Epithelial cell of esophagus (primary cell): ENCODE measurements at regions not wholly inside any gene's neighbourhood (a gene's known extent, or its start where the extent isn't known, plus 50 kb on each side); places are given as distances from the start of the nearest gene placed in this dataset.

Experiments used
- DNase-seq: peaks from one replicate; pipeline ENCODE4 v3.0.0; 2010; ENCODE audit warnings: low read depth
- H3K4me3 ChIP-seq: 2 replicates; pipeline ENCODE4 v1.5.1; 2011; ENCODE audit warnings: mild to moderate bottlenecking, low read length, control low read depth
- CTCF ChIP-seq: IDR thresholded peaks from 2 replicates; pipeline ENCODE4 v1.5.1; 2011; ENCODE audit warnings: low read depth, mild to moderate bottlenecking, low read length, control low read depth, inconsistent platforms; ENCODE audit not compliant: insufficient read depth; ENCODE audit errors: missing control alignments

DNA sequence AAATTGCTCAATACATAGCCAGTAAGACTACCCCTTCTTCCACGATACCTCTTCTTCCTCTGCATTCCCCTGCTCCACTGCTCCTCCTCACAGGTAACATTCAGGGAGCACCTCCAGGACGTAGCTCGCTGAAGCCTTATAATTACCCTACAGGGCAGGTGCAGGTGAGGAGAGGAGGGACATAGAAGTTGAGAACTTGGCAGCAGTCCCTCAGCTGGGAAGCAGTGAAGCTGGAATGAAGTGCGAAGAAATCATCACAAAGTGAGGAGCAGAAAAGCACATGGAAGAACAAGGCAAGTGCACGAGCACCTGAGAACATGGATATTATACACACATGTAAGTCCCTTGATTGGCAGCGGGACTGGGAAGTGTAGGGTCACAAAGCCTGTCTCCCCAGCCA, 118.2 kb downstream of the HSD17B3 start:
- no peak for DNase-seq
- H3K4me3 ChIP-seq, result no peak overlapping the region
- no peak for TF ChIP-seq CTCF

DNA sequence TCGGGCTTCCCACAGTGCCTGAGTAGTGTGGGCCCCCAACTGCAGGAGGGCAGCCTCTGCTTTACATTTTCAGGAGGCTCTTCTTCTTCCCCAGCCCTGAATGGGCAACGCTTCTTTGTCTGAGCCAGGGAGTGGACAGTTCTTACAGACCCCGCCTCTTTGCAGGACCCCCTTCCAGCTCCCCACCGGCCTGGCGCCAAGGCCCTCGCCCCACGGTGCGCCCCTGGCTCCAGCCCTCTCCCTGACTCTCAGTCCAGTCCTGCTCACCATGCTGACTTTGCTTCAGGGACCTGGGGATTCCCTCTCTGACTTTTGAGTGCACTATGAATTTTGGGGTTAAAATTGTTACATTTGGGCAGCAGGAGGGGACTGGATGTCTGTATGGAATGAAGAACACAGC, 123.8 kb downstream of the HSD17B3 start:
- no peak for DNase-seq
- no peak overlapping the region for H3K4me3 ChIP-seq
- no peak for TF ChIP-seq CTCF

- H3K4me3 ChIP-seq, result no peak overlapping the region
These were observed 124.3 kb downstream of the HSD17B3 start for GRCh38 chr9:96177719-96178028.

GRCh38 chr9:96177005-96177718, 124.8 kb downstream of the HSD17B3 start:
- no peak for DNase-seq
- TF ChIP-seq CTCF, result no peak
- H3K4me3 ChIP-seq, result no peak overlapping the region

More at GRCh38 chr9:96177719-96178028, 124.3 kb downstream of the HSD17B3 start:
- no peak for TF ChIP-seq CTCF
- no peak for DNase-seq

GRCh38 chr9:96175796-96176195, 126.2 kb downstream of the HSD17B3 start:
- H3K4me3 ChIP-seq, result no peak overlapping the region

GRCh38 chr9:96175001-96175400, 127.0 kb downstream of the HSD17B3 start:
- DNase-seq, result no peak
- TF ChIP-seq CTCF, result no peak
- H3K4me3 ChIP-seq, result no peak overlapping the region

More at GRCh38 chr9:96175796-96176195, 126.2 kb downstream of the HSD17B3 start:
- no peak for DNase-seq
- TF ChIP-seq CTCF, result no peak

DNA sequence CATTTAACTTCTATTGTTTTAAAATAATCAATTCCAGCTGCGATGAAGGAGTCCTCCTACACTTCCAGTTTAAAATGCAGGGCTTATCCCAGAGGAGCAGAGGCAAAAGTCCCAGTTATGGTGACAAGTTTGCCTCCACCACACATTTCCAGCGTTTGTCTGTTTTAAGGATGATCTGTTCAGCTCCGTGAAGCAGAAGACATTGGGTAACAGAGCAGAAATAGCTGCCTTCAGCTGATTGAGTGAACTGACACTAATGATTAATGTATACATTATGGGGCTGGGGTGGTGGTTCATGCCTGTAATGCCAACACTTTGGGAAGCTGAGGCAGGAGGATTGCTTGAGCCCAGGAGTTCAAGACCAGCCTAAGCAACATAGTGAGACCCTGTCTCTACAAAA, 127.6 kb downstream of the HSD17B3 start:
- no peak overlapping the region for H3K4me3 ChIP-seq
- no peak for TF ChIP-seq CTCF
- DNase-seq, result no peak
